Keratinocyte (primary cell): ENCODE measurements at regions not wholly inside any gene's neighbourhood (a gene's known extent, or its start where the extent isn't known, plus 50 kb on each side); places are given as distances from the start of the nearest gene placed in this dataset.

Experiments used
- DNase-seq: peaks from one replicate; pipeline ENCODE4 v3.0.0-alpha.2; 2011; ENCODE audit warnings: low read depth, missing footprints, low spot score
- FAIRE-seq: peaks from 2 replicates; lab custom pipeline; 2011; peaks lifted over from hg19 to GRCh38; lab: Jason Lieb, UNC
- H2AFZ ChIP-seq: 2 replicates; pipeline ENCODE4 v1.6.0; 2012; ENCODE audit warnings: low read length, control low read depth, inconsistent platforms; ENCODE audit not compliant: control insufficient read depth
- H3K27ac ChIP-seq: 2 replicates; pipeline ENCODE4 v1.5.1; 2011; ENCODE audit warnings: low read length; ENCODE audit not compliant: control insufficient read depth, insufficient read depth
- H3K27me3 ChIP-seq: 3 replicates; pipeline ENCODE4 v1.6.0; 2011; ENCODE audit warnings: low read length; ENCODE audit not compliant: control insufficient read depth, insufficient read depth; ENCODE audit errors: extremely low read depth
- H3K36me3 ChIP-seq, 2 experiments: 2 replicates in 1 of 2; 3 replicates in 1 of 2; pipeline ENCODE4 v1.5.1; 2011; ENCODE audit warnings: low read length in 2 of 2, mild to moderate bottlenecking in 1 of 2; ENCODE audit not compliant: control insufficient read depth in 2 of 2, insufficient read depth in 2 of 2; ENCODE audit errors: extremely low read depth in 1 of 2
- H3K4me1 ChIP-seq: 3 replicates; pipeline ENCODE4 v1.5.1; 2011; ENCODE audit warnings: low read length; ENCODE audit not compliant: control insufficient read depth, insufficient read depth; ENCODE audit errors: extremely low read depth
- H3K4me2 ChIP-seq: 3 replicates; pipeline ENCODE4 v1.6.0; 2011; ENCODE audit warnings: low read depth, low read length; ENCODE audit not compliant: control insufficient read depth, insufficient read depth; ENCODE audit errors: extremely low read depth
- H3K4me3 ChIP-seq, 3 experiments: fragments of 200-600 bp in 1 of 3; sonication (generic) in 1 of 3; 2 replicates in 2 of 3; 3 replicates in 1 of 3; pipeline ENCODE4 v1.5.1; 2011 to 2016; ENCODE audit warnings: low read length in 3 of 3, mild to moderate bottlenecking in 3 of 3, control low read depth in 2 of 3, inconsistent platforms in 1 of 3, low read depth in 1 of 3, mixed read lengths in 1 of 3, mixed run types in 1 of 3, moderate library complexity in 1 of 3; ENCODE audit not compliant: control insufficient read depth in 2 of 3, insufficient read depth in 2 of 3; ENCODE audit errors: extremely low read depth in 1 of 3
- H3K79me2 ChIP-seq: 2 replicates; pipeline ENCODE4 v1.6.0; 2012; ENCODE audit warnings: low read length; ENCODE audit not compliant: control insufficient read depth, insufficient read depth
- H3K9ac ChIP-seq: 3 replicates; pipeline ENCODE4 v1.6.0; 2011; ENCODE audit warnings: low read length; ENCODE audit not compliant: control insufficient read depth, insufficient read depth; ENCODE audit errors: extremely low read depth
- H3K9me1 ChIP-seq: 3 replicates; pipeline ENCODE4 v1.6.0; 2011; ENCODE audit warnings: low read length; ENCODE audit not compliant: control insufficient read depth, insufficient read depth; ENCODE audit errors: extremely low read depth
- H3K9me3 ChIP-seq: 2 replicates; pipeline ENCODE4 v1.5.1; 2012; ENCODE audit warnings: low read depth, low read length; ENCODE audit not compliant: control insufficient read depth
- H4K20me1 ChIP-seq: 3 replicates; pipeline ENCODE4 v1.6.0; 2011; ENCODE audit warnings: low read length; ENCODE audit not compliant: control insufficient read depth, insufficient read depth; ENCODE audit errors: extremely low read depth
- EZH2 ChIP-seq: IDR thresholded peaks from one replicate; pipeline ENCODE4 v1.6.1; 2012; ENCODE audit warnings: inconsistent platforms, mild to moderate bottlenecking, low read length, moderate library complexity
- dilution Hi-C: fragments of 300-500 bp; cut with MboI; formaldehyde crosslinking; loops from one replicate; pipeline ENCODE4 v1.7.0; 2020; ENCODE audit warnings: low sequenced_read_pairs; ENCODE audit not compliant: extremely low pct_ligation_motif_present
- TF ChIP-seq, protein P1 (sequence below), 3 experiments: IDR thresholded peaks in 1 of 3; conservative IDR thresholded peaks in 1 of 3; optimal IDR thresholded peaks in 1 of 3; 2 replicates in 2 of 3; 3 replicates in 1 of 3; pipeline versions ENCODE3 to v1.5.1; 2011; ENCODE audit warnings: low read length in 3 of 3, mild to moderate bottlenecking in 3 of 3, moderate library complexity in 2 of 3, control low read depth in 1 of 3, inconsistent platforms in 1 of 3; ENCODE audit not compliant: insufficient read depth in 2 of 3; ENCODE audit errors: extremely low read depth in 1 of 3

- dilution Hi-C loops = no loop called here
- no peak overlapping the region for H3K27ac ChIP-seq
- FAIRE-seq = no peak
Observed at GRCh38 chr9:20033511-20033910, 244.7 kb upstream of the SLC24A2 start.

GRCh38 chr9:20032413-20033006 lies 243.7 kb upstream of the SLC24A2 start:
- no peak for TF ChIP-seq EZH2
- TF ChIP-seq, protein P1, sequence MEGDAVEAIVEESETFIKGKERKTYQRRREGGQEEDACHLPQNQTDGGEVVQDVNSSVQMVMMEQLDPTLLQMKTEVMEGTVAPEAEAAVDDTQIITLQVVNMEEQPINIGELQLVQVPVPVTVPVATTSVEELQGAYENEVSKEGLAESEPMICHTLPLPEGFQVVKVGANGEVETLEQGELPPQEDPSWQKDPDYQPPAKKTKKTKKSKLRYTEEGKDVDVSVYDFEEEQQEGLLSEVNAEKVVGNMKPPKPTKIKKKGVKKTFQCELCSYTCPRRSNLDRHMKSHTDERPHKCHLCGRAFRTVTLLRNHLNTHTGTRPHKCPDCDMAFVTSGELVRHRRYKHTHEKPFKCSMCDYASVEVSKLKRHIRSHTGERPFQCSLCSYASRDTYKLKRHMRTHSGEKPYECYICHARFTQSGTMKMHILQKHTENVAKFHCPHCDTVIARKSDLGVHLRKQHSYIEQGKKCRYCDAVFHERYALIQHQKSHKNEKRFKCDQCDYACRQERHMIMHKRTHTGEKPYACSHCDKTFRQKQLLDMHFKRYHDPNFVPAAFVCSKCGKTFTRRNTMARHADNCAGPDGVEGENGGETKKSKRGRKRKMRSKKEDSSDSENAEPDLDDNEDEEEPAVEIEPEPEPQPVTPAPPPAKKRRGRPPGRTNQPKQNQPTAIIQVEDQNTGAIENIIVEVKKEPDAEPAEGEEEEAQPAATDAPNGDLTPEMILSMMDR (optimal IDR thresholded peaks at IDR 0.05 in 1 of 3, IDR thresholded peaks at IDR 0.05 in 1 of 3, conservative IDR thresholded peaks at IDR 0.05 in 1 of 3; ENCODE audit: extremely low read depth in 1 of 3, insufficient read depth in 2 of 3, low read length in 3 of 3) = no peak
- Histone ChIP-seq H3K9ac (no peak overlapping the region), H2AFZ (no peak overlapping the region), H4K20me1 (no peaks in the 10 kb centered on the region), H3K27ac (no peak overlapping the region), H3K4me2 (no peak overlapping the region), H3K36me3 (no peaks in the 10 kb centered on the region), H3K9me3 (no peaks in the 10 kb centered on the region), H3K9me1 (no peaks in the 10 kb centered on the region), H3K4me3 (no peak overlapping the region), H3K79me2 (no peaks in the 10 kb centered on the region), H3K4me1 (no peaks in the 10 kb centered on the region), H3K27me3 (no peaks in the 10 kb centered on the region)
- no peak for DNase-seq
- no peak for FAIRE-seq
- dilution Hi-C loops = no loop called here

More at GRCh38 chr9:20033511-20033910, 244.7 kb upstream of the SLC24A2 start:
- Histone ChIP-seq H3K9me1 (no peaks in the 10 kb centered on the region), H3K36me3 (no peaks in the 10 kb centered on the region), H3K9ac (no peak overlapping the region), H3K9me3 (no peaks in the 10 kb centered on the region), H3K4me3 (no peak overlapping the region), H3K79me2 (no peaks in the 10 kb centered on the region), H4K20me1 (no peaks in the 10 kb centered on the region), H3K27me3 (no peaks in the 10 kb centered on the region), H3K4me1 (no peaks in the 10 kb centered on the region), H2AFZ (no peak overlapping the region), H3K4me2 (no peak overlapping the region)
- TF ChIP-seq EZH2 = no peak
- TF ChIP-seq, protein P1 (optimal IDR thresholded peaks at IDR 0.05 in 1 of 3, IDR thresholded peaks at IDR 0.05 in 1 of 3, conservative IDR thresholded peaks at IDR 0.05 in 1 of 3; ENCODE audit: extremely low read depth in 1 of 3, insufficient read depth in 2 of 3, low read length in 3 of 3) = no peak
- DNase-seq = no peak
